ENCODE measurements at regions not wholly inside any gene's neighbourhood (a gene's known extent, or its start where the extent isn't known, plus 50 kb on each side); places are given as distances from the start of the nearest gene placed in this dataset.

DNA sequence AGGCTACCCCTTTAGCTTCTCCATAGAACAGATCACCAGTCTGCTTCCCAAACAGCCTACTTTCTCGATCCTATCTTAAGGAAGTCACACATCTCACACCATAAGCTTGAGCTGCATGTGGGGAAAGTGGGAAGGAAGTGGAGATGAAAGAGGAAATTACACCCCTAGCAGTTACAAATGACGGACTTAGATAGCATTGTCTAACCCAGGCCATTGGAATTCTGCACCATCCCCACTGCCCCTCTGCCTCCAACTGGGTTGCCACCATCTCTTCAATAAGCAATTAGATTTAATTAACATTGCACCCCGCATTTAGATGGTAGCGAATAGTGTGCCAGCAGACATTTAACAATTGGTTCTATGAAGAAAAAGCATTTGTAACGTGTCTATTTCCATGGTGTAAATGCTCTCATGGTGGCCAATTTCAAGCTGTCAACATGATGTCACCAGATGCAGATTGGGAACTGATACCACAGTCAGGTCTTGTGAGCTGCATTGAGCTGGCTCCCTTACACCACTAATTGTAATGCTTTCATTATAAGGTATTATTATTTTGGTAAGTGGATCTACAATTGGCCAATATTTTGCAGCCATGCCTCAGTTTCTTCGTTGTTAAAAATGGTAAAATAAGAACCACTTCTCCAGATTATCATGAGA is 124.7 kb downstream of the CD24 start:
- TF ChIP-seq, protein P1, sequence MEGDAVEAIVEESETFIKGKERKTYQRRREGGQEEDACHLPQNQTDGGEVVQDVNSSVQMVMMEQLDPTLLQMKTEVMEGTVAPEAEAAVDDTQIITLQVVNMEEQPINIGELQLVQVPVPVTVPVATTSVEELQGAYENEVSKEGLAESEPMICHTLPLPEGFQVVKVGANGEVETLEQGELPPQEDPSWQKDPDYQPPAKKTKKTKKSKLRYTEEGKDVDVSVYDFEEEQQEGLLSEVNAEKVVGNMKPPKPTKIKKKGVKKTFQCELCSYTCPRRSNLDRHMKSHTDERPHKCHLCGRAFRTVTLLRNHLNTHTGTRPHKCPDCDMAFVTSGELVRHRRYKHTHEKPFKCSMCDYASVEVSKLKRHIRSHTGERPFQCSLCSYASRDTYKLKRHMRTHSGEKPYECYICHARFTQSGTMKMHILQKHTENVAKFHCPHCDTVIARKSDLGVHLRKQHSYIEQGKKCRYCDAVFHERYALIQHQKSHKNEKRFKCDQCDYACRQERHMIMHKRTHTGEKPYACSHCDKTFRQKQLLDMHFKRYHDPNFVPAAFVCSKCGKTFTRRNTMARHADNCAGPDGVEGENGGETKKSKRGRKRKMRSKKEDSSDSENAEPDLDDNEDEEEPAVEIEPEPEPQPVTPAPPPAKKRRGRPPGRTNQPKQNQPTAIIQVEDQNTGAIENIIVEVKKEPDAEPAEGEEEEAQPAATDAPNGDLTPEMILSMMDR (IDR thresholded peaks at IDR 0.05) = no peak
- no peaks in the 10 kb centered on the region for H3K36me3 Mint-ChIP-seq (ENCODE audit: low read depth)
- H3K4me3 Mint-ChIP-seq = no peak overlapping the region
- H3K4me1 Mint-ChIP-seq (ENCODE audit: low read depth) = no peaks in the 10 kb centered on the region
- H3K9me3 Mint-ChIP-seq = peaks cover 5% of the 10 kb centered on the region; the same call in 1 of the 2 replicates
- DNase-seq = no peak
- no peaks in the 10 kb centered on the region; the same call in none of the 2 replicates for H3K27me3 Mint-ChIP-seq (ENCODE audit: insufficient read depth)
- no peak overlapping the region for H3K27ac Mint-ChIP-seq

DNA sequence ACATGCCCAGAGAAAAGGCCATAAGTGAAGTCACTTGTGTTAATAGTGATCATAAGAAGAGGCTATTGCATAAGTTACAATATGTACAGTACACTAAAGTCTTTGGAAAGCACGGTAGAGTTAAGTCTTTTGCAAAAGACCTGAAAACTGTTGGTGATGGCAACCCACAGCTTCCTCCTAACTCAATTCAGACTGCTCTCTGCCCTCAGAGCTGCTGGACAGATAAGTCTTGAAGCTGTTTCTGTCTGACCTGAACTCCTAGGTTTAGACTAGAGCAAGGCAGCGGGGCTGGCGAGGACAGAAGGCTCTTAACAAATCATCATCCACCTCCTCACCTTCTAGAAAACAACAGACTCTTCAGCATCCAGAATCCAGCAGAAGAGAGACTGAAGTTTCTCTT is 125.4 kb downstream of the CD24 start:
- H3K27me3 Mint-ChIP-seq (ENCODE audit: insufficient read depth) = no peaks in the 10 kb centered on the region; the same call in none of the 2 replicates
- H3K9me3 Mint-ChIP-seq = peaks cover 5% of the 10 kb centered on the region; the same call in 1 of the 2 replicates
- H3K4me3 Mint-ChIP-seq = no peak overlapping the region
- H3K4me1 Mint-ChIP-seq (ENCODE audit: low read depth) = no peaks in the 10 kb centered on the region
- no peak overlapping the region for H3K27ac Mint-ChIP-seq
- DNase-seq = no peak
- H3K36me3 Mint-ChIP-seq (ENCODE audit: low read depth) = no peaks in the 10 kb centered on the region
- TF ChIP-seq, protein P1 (IDR thresholded peaks at IDR 0.05) = no peak

DNA sequence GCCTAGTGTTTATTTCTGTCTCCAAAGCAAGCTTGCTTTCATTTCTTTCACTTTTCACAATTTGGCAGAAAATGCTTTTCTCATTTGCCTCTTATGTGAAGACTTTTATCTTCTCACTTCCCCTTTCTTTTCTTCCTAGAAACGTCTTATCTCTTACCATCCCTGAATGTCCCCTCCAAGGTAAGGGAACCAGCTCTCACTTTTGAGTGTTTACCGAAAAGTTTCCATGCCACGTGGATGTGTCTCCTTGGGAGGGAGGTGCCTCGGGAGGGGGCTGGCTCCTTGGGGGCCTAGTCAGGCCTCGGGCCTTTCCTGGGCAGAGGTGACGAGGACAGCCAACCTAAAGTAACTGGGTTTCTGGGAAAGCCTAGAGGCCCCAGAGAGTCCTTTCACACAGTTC is 127.4 kb downstream of the CD24 start:
- H3K4me1 Mint-ChIP-seq (ENCODE audit: low read depth) = no peaks in the 10 kb centered on the region
- no peak for DNase-seq
- H3K27ac Mint-ChIP-seq = no peak overlapping the region
- TF ChIP-seq, protein P1 (IDR thresholded peaks at IDR 0.05) = no peak
- peaks cover 2% of the 10 kb centered on the region; the same call in 1 of the 2 replicates for H3K9me3 Mint-ChIP-seq
- no peak overlapping the region for H3K4me3 Mint-ChIP-seq
- H3K27me3 Mint-ChIP-seq (ENCODE audit: insufficient read depth) = peaks cover 4% of the 10 kb centered on the region
- H3K36me3 Mint-ChIP-seq (ENCODE audit: low read depth) = no peaks in the 10 kb centered on the region

DNA sequence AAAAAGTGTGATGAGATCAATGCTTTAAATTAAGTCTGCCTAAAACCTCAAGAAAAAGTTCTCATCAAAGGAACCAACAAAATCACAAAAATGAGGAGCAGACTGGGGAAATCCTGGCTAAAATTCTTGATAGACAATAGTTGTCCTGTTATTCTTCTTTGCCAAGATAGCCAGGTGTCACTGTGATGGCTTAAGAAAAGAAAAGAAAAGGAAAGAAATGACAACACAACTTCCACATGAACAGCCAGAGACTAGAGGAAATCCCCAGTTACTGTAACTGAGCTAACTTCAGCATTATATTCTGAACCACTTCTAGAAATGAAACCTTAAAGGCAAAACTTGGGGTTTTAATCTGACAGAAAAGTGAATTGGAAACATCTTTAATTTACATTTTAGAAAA is 129.6 kb downstream of the CD24 start:
- peaks cover 8% of the 10 kb centered on the region for H3K27me3 Mint-ChIP-seq (ENCODE audit: insufficient read depth)
- no peak overlapping the region for H3K4me3 Mint-ChIP-seq
- no peaks in the 10 kb centered on the region for H3K9me3 Mint-ChIP-seq
- no peak overlapping the region for H3K27ac Mint-ChIP-seq
- TF ChIP-seq, protein P1 (IDR thresholded peaks at IDR 0.05) = no peak
- no peaks in the 10 kb centered on the region for H3K4me1 Mint-ChIP-seq (ENCODE audit: low read depth)
- no peaks in the 10 kb centered on the region for H3K36me3 Mint-ChIP-seq (ENCODE audit: low read depth)
- no peak for DNase-seq

DNA sequence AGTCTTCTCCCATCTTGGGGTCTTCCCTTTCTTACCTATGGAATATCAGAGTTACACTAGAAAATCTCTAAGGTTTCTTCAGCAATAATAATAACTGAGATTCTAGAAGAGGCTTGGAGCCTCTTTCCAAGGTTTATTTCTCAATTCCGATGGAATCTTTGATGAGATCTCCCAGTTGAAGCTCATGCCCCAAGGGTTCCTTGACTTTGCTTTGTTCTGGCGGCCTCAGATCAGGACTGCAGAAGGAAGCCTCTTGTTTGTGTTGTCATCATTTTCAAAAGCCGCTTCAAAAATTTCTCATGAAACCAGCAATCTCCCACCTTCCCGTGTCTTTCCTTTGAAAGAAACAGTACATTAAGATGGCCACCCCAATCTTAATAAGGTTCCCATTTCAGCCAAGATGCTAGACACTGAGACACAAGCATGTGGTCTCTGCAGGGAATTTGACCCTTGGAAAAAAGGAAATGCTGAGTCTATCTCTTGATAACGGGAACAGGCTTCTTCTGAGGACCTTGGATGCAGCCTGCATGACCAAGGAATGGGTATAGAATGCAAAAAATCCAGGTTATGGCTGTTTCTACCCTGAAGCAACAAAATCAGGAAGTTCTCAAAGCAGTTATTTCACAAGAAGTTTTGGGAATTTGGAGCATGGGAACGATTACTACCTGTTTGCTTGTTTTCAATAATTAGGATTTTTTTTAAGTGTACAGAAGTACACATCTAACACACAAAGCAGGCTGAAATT is 141.6 kb downstream of the CD24 start:
- Mint-ChIP-seq H3K27me3 (ENCODE audit: insufficient read depth) (peaks cover 5% of the 10 kb centered on the region), H3K36me3 (ENCODE audit: low read depth) (no peaks in the 10 kb centered on the region), H3K27ac (no peak overlapping the region), H3K9me3 (no peaks in the 10 kb centered on the region), H3K4me1 (ENCODE audit: low read depth) (no peaks in the 10 kb centered on the region), H3K4me3 (no peak overlapping the region)
- no peak for DNase-seq
- TF ChIP-seq, protein P1 (IDR thresholded peaks at IDR 0.05) = no peak

Data from HFFc6 (cell line).